GM23338 (cell line): ENCODE measurements at regions not wholly inside any gene's neighbourhood (a gene's known extent, or its start where the extent isn't known, plus 50 kb on each side); places are given as distances from the start of the nearest gene placed in this dataset.

Source experiments
- TF ChIP-seq, protein P1 (sequence below), 2 experiments: fragments of 200-600 bp in 1 of 2; sonication (generic) in 1 of 2; conservative IDR thresholded peaks; 2 replicates each; pipeline versions ENCODE4 v1.5.1 to v1.6.1; 2016 to 2017; ENCODE audit warnings: antibody characterized with exemption in 2 of 2, low read depth in 2 of 2, mild to moderate bottlenecking in 2 of 2, moderate library complexity in 1 of 2
- TF ChIP-seq, protein P2 (sequence below): IDR thresholded peaks from one replicate; pipeline ENCODE4 v1.6.1; 2018; ENCODE audit warnings: antibody characterized with exemption; ENCODE audit not compliant: unreplicated experiment

DNA sequence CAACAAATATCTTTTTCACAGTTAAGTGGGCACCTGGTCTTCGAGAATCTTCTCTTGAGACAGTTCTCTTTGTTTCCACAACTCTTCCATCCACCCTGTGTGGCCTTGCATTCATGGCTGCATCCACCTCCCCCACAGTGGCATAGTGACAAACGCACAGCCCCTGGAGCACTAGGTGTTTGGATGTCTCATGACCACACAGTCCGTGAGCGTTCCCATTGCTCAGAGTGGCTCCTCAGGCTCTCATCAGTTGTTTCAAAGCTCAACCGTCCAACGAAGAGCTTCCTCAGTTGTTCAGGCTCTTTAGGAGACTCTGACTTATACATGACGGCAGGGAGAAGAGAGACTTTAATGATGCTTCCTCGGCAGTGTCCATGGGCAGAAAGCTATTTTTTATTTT is 191.6 kb downstream of the CDRT15L2 start:
- TF ChIP-seq, protein P1, sequence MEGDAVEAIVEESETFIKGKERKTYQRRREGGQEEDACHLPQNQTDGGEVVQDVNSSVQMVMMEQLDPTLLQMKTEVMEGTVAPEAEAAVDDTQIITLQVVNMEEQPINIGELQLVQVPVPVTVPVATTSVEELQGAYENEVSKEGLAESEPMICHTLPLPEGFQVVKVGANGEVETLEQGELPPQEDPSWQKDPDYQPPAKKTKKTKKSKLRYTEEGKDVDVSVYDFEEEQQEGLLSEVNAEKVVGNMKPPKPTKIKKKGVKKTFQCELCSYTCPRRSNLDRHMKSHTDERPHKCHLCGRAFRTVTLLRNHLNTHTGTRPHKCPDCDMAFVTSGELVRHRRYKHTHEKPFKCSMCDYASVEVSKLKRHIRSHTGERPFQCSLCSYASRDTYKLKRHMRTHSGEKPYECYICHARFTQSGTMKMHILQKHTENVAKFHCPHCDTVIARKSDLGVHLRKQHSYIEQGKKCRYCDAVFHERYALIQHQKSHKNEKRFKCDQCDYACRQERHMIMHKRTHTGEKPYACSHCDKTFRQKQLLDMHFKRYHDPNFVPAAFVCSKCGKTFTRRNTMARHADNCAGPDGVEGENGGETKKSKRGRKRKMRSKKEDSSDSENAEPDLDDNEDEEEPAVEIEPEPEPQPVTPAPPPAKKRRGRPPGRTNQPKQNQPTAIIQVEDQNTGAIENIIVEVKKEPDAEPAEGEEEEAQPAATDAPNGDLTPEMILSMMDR (conservative IDR thresholded peaks at IDR 0.05; ENCODE audit: low read depth in 2 of 2): no peak
- TF ChIP-seq, protein P2, sequence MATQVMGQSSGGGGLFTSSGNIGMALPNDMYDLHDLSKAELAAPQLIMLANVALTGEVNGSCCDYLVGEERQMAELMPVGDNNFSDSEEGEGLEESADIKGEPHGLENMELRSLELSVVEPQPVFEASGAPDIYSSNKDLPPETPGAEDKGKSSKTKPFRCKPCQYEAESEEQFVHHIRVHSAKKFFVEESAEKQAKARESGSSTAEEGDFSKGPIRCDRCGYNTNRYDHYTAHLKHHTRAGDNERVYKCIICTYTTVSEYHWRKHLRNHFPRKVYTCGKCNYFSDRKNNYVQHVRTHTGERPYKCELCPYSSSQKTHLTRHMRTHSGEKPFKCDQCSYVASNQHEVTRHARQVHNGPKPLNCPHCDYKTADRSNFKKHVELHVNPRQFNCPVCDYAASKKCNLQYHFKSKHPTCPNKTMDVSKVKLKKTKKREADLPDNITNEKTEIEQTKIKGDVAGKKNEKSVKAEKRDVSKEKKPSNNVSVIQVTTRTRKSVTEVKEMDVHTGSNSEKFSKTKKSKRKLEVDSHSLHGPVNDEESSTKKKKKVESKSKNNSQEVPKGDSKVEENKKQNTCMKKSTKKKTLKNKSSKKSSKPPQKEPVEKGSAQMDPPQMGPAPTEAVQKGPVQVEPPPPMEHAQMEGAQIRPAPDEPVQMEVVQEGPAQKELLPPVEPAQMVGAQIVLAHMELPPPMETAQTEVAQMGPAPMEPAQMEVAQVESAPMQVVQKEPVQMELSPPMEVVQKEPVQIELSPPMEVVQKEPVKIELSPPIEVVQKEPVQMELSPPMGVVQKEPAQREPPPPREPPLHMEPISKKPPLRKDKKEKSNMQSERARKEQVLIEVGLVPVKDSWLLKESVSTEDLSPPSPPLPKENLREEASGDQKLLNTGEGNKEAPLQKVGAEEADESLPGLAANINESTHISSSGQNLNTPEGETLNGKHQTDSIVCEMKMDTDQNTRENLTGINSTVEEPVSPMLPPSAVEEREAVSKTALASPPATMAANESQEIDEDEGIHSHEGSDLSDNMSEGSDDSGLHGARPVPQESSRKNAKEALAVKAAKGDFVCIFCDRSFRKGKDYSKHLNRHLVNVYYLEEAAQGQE: no peak
